NCI-H524 (cell line): ENCODE measurements at regions not wholly inside any gene's neighbourhood (a gene's known extent, or its start where the extent isn't known, plus 50 kb on each side); places are given as distances from the start of the nearest gene placed in this dataset.
"Not testable (repeated sequence)": the region's sequence is repeated elsewhere in the genome, so short reads cannot be mapped to it uniquely, and the experiment has no call there.

Source experiments
- DNase-seq, 2 experiments: peaks; one replicate each; lab custom pipeline; 2025; lab: John Stamatoyannopoulos, UW

- DNase-seq: no peak
Observed at GRCh38 chr5:169531631-169532030, 51.9 kb upstream of the SPDL1 start.

GRCh38 chr5:169527863-169528262, 55.7 kb upstream of the SPDL1 start:
- DNase-seq: no peak

- no peak for DNase-seq
Observed at GRCh38 chr5:169527066-169527465, 56.5 kb upstream of the SPDL1 start.

GRCh38 chr5:169522851-169523250, 60.7 kb upstream of the SPDL1 start:
- DNase-seq: no peak

DNA sequence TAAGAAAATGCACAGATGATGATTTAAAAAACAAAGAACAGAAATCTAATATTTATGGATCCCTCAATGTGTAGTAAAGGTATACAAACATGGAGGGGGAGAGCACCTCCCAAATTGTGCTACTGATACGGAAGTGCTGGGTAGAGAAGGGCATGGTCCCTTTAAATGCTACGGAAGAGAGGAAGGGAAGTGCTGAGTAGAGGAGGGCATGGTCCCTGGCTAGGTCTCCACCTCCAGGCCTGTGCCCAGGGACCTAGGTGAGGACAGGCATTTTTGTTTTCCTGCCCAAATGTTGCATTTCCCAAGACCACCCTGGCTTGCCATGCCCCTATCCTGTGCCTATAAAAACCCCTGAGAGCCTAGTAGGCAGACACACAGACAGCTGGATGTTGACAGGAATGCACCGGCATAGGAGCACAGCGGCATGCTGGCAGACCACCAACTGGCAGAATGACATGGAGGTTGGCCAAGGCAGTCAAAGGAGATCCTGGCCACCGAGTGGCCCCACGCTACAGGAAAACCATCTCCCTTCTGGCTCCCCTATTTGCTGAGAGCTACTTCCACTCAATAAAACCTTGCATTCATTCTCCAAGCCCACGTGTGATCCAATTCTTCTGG, 62.1 kb upstream of the SPDL1 start:
- no peak for DNase-seq

DNA sequence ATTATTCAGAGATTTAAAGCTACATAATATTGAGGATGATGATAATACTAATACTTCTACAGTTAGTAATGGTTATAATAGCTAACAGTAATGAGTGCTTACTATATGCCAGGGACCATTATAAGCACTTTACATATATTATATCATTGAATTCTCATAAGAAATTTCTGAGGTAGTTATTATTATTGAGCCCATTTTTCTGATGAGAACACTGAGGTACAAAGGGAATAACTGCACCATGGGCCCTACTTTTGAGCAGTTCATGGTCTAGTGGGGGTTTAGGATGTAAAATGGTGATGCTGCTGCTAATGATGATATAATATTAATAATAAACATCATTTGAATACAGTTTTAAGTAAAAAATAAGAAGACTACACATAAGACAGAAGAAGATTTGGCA, 64.2 kb upstream of the SPDL1 start:
- no peak for DNase-seq

- not testable (repeated sequence) for DNase-seq
Observed at GRCh38 chr5:169518779-169519178, 64.8 kb upstream of the SPDL1 start.

GRCh38 chr5:169512385-169512784, 71.2 kb upstream of the SPDL1 start:
- DNase-seq: no peak

- DNase-seq: no peak
Observed at GRCh38 chr5:169511708-169512107, 71.9 kb upstream of the SPDL1 start.

DNA sequence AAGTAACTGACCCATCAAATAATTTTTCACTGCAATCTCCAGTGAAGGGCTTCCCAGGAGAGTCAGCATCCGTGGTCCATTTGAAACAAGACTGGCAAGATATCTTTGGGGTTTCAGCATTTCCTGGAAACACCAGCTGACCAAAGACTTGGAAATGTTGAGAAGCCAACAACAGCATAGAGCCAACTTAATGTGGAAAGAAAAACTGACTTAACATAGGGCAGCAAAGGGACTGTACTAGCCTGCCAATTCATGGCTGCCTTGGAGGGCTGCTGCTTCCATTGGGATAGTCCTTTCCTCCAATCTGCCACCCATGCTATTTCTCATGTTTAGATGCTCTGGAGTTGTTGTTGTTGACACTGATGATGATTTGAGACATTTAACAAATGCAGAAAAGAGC, 76.5 kb upstream of the SPDL1 start:
- DNase-seq: no peak

GRCh38 chr5:169503886-169504285, 79.7 kb upstream of the SPDL1 start:
- no peak for DNase-seq

- DNase-seq: no peak
Observed at GRCh38 chr5:169499990-169500505, 83.5 kb upstream of the SPDL1 start.

DNA sequence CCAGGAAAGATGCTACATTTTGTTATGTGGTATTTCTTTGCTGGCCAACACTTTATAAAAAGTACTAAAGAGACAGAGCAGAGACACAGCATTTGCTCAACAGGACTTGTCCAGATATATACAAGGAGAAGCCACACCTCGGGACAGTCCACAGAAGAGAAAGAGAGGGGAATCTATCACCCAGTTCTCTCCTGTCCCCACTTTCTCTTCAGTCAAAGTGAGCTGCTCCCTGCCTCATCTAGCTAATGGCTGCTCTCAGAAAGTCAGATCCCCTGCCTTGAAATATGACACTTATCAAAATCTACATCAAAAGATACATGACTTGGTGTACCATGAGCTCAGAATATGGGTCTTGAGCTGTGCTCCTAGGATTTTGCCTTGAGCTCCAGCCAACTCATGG, 86.7 kb upstream of the SPDL1 start:
- DNase-seq: no peak

GRCh38 chr5:169494941-169495548, 88.5 kb upstream of the SPDL1 start:
- no peak for DNase-seq

DNA sequence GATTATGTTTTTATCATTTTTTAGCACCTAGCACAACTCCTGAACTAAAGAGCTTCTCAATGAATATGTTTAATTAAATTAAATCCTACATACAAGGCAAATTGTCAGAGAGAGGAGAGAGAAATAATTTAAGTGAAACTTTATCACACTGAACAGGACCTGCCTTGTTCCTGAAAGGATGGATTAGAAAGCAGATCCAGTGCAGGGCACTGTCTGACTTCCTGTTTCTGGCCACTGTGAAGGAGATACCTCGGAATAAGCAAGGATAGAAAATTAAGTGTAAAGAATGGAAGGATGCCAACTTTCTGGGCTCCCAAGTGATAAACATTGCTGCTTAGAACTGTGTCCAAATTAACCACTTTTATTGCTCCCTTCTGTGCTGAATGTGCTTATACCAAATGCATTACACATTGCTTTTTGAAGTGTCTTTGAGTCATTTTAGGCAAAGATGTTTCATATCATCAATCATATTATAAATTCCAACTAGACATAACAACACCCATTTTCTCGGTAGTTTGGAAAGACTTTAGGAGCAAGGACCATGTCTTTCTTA, 89.1 kb upstream of the SPDL1 start:
- DNase-seq: no peak

DNA sequence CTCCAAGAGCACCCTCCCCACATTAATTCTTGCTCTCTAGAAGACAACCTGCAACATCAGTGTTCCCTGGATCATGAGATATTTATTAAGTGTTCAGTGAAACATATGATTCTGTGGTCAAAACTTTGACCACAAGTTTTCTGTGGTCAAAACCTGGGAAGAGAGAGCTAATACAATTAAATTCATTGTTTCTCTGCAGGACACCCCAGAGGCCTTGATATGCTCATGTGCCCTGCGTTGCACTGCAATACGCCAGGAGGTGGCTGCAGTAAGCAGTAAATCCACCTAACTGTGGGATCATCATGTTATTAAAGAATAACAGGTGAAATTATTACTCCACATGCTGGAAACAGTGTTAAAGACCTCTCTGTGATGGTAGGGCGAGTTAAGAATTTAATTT, 109.3 kb upstream of the SPDL1 start:
- no peak for DNase-seq

GRCh38 chr5:169472544-169472943, 111.0 kb upstream of the SPDL1 start:
- DNase-seq: no peak

DNA sequence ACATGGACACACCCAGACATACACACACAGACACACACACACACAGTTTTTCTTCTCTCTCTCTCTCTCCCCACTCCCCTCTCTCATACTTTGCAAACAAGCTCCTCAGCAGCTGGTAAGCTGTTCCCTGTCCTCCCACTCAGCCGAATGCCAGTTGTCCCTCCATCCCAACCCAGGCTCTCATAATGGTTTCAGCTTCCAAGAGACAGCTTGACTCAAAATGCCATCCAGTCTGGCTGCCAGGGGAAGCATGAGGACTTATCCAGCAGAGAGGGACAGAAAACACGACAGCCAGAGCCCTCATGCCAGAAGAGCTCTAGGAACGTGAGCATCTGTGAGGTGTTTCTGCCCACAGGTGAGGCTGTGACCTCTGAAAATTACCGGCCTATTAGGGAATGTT, 112.6 kb upstream of the SPDL1 start:
- peak in 1 of 2 experiments; percentile 3 for DNase-seq

DNA sequence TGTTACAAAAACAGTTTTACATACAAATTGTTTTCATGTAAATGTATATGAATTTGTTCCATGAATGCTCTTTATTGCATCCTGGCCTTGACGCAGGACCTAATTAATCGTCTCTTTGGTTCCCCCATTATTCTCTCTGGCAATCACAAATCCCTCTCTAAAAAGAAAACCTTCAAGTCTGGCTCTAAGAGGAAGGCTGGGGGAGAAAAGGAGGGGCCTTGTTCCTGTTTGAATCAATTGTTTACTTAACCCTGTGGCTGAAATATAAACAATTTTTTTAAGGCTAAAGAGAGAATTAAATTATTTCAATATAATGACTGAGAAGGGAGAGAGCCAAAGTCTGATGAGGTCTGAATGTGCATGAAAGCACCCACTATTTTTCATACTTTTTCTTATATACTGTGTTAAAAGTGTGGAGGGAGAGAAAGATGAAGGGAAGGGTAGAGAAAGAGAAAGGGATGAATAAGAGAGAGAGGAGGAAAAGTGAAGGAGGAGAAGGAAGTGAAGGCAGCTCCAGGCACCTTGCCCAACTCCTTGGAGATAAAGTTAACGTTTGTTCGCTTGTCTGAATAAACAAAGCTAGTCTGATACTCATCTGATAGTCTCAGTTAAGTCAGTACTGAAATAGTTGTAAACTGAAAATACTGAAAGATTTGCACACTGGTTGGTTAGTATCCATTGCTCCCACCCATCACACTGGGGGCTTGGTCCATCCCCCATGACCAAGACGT, 116.4 kb upstream of the SPDL1 start:
- no peak for DNase-seq

DNA sequence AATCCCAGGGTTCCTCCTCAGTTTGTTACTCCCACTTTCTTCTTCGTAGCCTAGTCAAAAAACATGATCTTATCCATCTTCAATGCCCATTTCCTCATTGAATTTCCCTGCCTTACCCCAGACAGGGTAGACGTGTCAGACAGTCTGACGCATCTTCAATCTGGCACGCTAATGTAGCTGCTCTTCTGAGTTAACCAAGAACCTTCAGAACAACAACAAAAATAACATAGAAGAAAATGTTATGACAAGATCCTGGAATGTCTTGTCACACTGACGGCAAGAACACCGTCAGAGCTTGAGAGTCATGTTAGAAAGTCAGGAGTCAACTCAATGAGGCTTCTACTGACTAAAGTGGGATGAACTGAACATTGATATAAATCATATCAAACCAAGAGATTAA, 122.7 kb upstream of the SPDL1 start:
- DNase-seq: no peak

GRCh38 chr5:169460123-169460522, 123.5 kb upstream of the SPDL1 start:
- DNase-seq: no peak

- DNase-seq: no peak
Observed at GRCh38 chr5:169458221-169458620, 125.4 kb upstream of the SPDL1 start.

GRCh38 chr5:169450464-169450863, 133.1 kb upstream of the SPDL1 start:
- no peak for DNase-seq
